GM21367 (cell line): ENCODE measurements at regions not wholly inside any gene's neighbourhood (a gene's known extent, or its start where the extent isn't known, plus 50 kb on each side); places are given as distances from the start of the nearest gene placed in this dataset.

Experiments
- ATAC-seq: cut with Tn5 transposase; IDR thresholded peaks from one replicate; pipeline ENCODE4 v1.9.1; 2021; ENCODE audit not compliant: unreplicated experiment

DNA sequence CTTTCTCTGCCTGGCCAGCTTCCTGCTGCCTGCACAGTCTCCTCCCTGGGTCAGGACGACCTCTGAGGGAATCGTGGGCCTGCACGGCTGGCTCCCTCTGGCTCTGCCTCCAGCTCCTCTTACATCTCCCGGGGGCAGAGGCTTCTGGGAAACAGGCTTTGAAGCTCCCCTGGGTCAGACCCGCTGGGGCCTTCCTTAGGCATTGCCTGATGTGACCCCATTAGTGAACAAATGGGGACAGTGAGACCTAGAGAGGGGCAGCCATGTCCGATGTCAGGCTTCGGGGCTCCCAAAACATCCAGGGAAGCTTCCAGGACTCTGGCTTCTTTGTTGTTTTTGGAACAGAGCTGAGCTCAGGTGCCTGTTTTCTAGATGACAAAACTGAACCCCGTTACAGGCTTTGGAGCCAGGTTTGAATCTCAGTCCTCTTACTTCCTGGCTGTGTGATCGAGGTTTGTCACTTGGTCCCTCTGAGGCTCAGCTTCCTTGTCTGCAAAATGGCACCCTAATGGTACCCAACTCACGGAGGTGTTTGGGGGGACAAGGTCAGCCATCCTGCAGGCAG lies 94.3 kb downstream of the CEBPB start:
- ATAC-seq, result no peak

GRCh38 chr20:50285376-50286173 lies 94.9 kb downstream of the CEBPB start:
- peak; percentile 43 for ATAC-seq

DNA sequence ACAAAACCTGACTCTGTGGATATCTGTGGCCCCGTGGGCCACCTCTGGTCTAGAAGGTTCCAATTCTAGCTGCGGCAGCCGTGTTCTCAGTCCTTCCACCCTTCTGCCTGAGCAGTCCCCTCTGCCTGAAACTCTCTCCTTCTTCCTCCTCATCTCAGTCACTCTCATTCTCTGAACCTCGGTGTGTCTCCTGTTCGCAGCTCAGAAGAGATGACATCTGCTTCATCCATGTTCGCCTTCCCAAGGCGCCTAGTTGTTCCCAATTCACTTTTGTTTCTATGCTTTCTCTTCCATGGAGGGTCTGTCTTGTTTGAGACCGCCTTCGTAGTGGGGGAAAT lies 95.5 kb downstream of the CEBPB start:
- ATAC-seq, result peak; percentile 41

DNA sequence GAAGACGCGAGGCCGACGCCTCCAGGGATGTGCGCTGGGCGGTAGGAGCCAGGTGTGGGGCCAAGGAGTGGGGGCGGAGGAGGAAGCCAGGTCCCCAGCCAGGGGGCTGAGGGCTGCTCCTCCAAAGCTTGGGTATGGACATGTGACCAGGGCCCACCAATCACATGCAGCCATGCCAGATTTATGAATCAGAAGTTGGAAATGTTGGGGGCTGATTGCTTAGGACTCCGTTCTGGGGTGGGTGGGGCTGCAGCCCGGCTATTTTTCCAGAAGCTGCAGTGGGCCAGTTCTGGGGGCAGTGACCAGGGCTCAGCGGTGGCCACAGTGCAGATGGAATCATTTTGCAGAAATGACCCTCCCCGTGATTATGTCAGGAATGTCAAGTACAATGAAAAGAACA lies 96.0 kb downstream of the CEBPB start:
- ATAC-seq, result no peak

GRCh38 chr20:50287512-50287911 lies 96.9 kb downstream of the CEBPB start:
- no peak for ATAC-seq

DNA sequence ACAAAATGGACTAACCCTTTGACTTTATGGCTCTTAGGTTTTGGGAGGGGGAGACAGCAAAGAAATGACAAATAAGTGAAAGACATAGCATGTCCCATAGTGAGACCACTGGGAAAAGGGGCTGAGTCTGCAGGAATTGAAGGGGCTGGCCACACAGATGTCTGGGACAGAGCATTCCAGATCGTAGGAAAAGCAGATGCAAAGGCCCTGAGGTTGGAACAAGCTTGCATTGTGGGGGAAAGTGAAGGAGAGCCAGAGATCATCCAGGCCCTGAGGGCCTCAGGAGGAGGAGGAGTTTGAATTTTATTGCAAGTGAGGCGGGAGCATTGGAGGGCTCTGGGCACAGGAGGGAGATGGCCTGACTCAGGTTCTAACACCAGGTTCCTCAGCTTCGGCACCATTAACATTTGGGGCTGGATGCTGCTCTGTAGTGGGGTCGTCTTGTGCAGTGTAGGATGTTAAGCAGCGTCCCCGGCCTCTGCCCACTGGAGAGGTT lies 97.5 kb downstream of the CEBPB start:
- ATAC-seq, result no peak

- ATAC-seq, result no peak
Observed at GRCh38 chr20:50289581-50289980, 99.0 kb downstream of the CEBPB start.

DNA sequence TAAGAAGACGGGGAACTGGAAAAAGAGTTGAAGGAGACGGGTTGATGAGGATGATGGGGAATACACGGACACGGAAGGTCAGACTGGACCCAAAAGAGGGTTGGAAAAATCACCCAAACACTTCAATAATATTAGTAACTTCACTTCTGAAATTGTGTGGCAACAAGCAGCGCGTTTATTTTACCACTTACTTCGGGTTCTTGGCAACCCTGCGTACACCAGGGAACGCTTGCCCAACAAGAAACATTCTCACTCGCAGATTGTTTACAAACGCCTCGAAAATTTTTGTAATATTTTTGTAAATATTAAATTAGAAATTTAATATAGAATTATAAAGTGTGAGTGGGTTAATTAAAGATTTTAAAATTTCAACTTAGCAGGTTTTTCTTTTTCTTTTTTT lies 99.5 kb downstream of the CEBPB start:
- ATAC-seq, result no peak

- ATAC-seq, result no peak
Observed at GRCh38 chr20:50290808-50291207, 100.2 kb downstream of the CEBPB start.

GRCh38 chr20:50291254-50292078 lies 100.8 kb downstream of the CEBPB start:
- no peak for ATAC-seq

DNA sequence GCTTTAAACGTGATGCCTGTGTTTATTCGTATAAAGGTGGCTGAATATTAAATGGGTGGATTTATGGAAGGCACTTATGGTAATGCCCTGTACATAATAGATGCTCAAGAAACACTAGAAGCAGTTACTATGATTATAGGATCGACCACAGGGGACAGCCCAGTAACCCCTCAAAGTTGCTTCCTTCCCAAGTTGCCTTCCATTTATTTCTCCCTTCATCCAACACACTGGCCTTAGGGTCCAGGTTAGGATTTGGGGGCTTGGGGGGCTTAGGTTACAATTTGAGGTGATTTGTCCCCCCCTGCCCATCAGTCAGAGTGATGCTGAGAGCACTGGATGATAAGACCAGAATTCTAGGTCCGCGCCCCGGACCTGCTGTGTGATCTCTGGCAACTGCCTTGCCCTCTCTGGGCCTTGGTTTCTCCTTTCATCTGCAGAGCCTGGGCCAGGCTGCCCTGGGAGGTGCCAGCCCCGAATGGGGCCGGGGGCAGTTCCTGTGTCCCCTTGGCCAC lies 101.5 kb downstream of the CEBPB start:
- no peak for ATAC-seq

DNA sequence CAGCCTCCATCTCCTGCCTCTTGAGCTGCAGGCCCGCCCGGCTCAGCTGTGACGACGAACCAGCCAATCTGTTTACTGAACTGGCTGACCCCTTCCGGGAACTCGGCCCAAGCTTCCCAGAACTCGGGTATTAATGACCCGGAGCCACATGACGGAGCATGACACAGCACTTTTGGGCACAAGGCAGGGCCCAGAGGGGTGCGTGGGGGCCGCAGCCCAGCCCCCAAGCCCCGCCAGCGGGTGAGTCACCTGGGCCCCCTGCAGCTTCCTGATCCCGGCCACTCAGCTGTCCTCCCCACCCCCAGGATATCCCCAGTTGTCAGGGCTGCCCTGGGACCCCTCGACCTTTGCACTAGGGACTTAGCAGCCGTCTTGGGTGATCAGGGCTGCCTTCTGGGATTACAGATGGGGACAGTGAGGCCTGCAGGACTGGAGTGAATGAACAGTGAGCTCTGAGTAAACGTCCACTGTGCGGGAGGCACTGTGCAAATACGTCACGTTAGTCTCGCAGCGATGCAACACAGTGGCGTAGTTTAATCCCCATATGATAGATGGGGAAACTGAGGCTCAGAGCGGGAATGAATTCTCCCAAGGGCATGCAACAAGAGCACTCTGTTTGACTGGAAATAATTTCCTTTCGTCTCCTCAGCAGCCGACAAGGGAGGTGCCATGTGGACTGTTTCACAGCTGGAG lies 102.1 kb downstream of the CEBPB start:
- no peak for ATAC-seq

GRCh38 chr20:50293284-50294139 lies 102.9 kb downstream of the CEBPB start:
- ATAC-seq, result no peak

- no peak for ATAC-seq
Observed at GRCh38 chr20:50294164-50295088, 103.8 kb downstream of the CEBPB start.

DNA sequence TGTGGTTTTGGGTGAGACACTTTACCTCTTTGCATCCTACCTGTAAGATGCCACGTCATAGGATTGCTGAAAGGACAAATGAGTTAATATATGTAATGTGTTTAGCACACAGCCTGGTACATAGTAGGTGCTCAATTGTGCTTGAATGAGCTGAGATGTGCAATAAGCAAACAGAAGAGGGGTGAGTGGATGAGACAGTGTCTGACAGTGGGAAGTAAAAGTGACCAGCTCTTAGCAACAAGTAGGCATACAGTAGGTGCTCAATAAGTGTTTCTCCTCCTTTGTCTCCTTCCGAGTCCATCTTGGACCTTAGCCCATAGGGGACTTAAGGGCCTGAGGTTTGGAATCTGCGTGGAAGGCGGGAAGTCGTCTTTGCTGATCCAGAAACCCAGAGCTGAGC lies 104.7 kb downstream of the CEBPB start:
- ATAC-seq, result no peak

GRCh38 chr20:50295762-50296449 lies 105.3 kb downstream of the CEBPB start:
- ATAC-seq, result no peak

GRCh38 chr20:50296450-50297375 lies 106.1 kb downstream of the CEBPB start:
- no peak for ATAC-seq
